ELR (cell line): ENCODE measurements at regions not wholly inside any gene's neighbourhood (a gene's known extent, or its start where the extent isn't known, plus 50 kb on each side); places are given as distances from the start of the nearest gene placed in this dataset.
A peak's percentile ranks its signal among the peaks of the same experiment; 100 is the strongest.

Experiments used
- DNase-seq: peaks from one replicate; pipeline ENCODE4 v3.0.0-alpha.2; 2015; ENCODE audit warnings: low read depth

- DNase-seq: no peak
Observed at GRCh38 chr22:27450448-27450847, 351.1 kb downstream of the MN1 start.

- DNase-seq: no peak
Observed at GRCh38 chr22:27452245-27452644, 349.3 kb downstream of the MN1 start.

GRCh38 chr22:27452922-27453321 is 348.6 kb downstream of the MN1 start:
- no peak for DNase-seq

- DNase-seq: no peak
Observed at GRCh38 chr22:27453725-27454124, 347.8 kb downstream of the MN1 start.

GRCh38 chr22:27454807-27455450 is 346.6 kb downstream of the MN1 start:
- DNase-seq: no peak

GRCh38 chr22:27455526-27455925 is 346.0 kb downstream of the MN1 start:
- DNase-seq: no peak

- DNase-seq: peak; percentile 98
Observed at GRCh38 chr22:27456696-27457503, 344.7 kb downstream of the MN1 start.

- no peak for DNase-seq
Observed at GRCh38 chr22:27459999-27460398, 341.6 kb downstream of the MN1 start.

- peak; percentile 83 for DNase-seq
Observed at GRCh38 chr22:27460591-27461347, 340.8 kb downstream of the MN1 start.

- DNase-seq: peak; percentile 98
Observed at GRCh38 chr22:27461470-27461869, 340.1 kb downstream of the MN1 start.

GRCh38 chr22:27462190-27462589 is 339.4 kb downstream of the MN1 start:
- no peak for DNase-seq

GRCh38 chr22:27463121-27463660 is 338.4 kb downstream of the MN1 start:
- DNase-seq: no peak

- no peak for DNase-seq
Observed at GRCh38 chr22:27466229-27466628, 335.3 kb downstream of the MN1 start.

GRCh38 chr22:27466778-27467438 is 334.6 kb downstream of the MN1 start:
- DNase-seq: no peak

- DNase-seq: no peak
Observed at GRCh38 chr22:27467711-27468110, 333.8 kb downstream of the MN1 start.

GRCh38 chr22:27468712-27469111 is 332.8 kb downstream of the MN1 start:
- DNase-seq: no peak

- no peak for DNase-seq
Observed at GRCh38 chr22:27470169-27470772, 331.3 kb downstream of the MN1 start.

- no peak for DNase-seq
Observed at GRCh38 chr22:27472975-27473374, 328.6 kb downstream of the MN1 start.

- no peak for DNase-seq
Observed at GRCh38 chr22:27473533-27473932, 328.0 kb downstream of the MN1 start.

- no peak for DNase-seq
Observed at GRCh38 chr22:27474112-27474571, 327.4 kb downstream of the MN1 start.

GRCh38 chr22:27474711-27475547 is 326.6 kb downstream of the MN1 start:
- DNase-seq: peak; percentile 99
